Right atrium auricular region (tissue), 2 donors: ENCODE measurements at regions not wholly inside any gene's neighbourhood (a gene's known extent, or its start where the extent isn't known, plus 50 kb on each side); places are given as distances from the start of the nearest gene placed in this dataset.

ENCODE experiments used
- DNase-seq: peaks from one replicate; pipeline ENCODE4 v3.0.0-alpha.2; 2019; ENCODE audit warnings: low spot score
- H3K27ac ChIP-seq, 2 donors: fragments of 200-600 bp; sonication (generic); 1 replicate in 1 of 2; 2 replicates in 1 of 2; pipeline ENCODE4 v1.5.1; 2016 to 2019
- H3K27me3 ChIP-seq, 2 donors: fragments of 200-600 bp; sonication (generic); one replicate each; pipeline versions ENCODE4 v1.5.1 to v1.6.0; 2017 to 2019
- H3K36me3 ChIP-seq: fragments of 200-600 bp; sonication (generic); one replicate; pipeline ENCODE4 v1.5.1; 2016
- H3K4me1 ChIP-seq, 2 donors: fragments of 200-600 bp; sonication (generic); one replicate each; pipeline versions ENCODE4 v1.5.1 to v1.6.0; 2017 to 2019
- H3K4me3 ChIP-seq, 2 donors: fragments of 200-600 bp; sonication (generic); 1 replicate in 1 of 2; 2 replicates in 1 of 2; pipeline ENCODE4 v1.5.1; 2017 to 2019; ENCODE audit warnings: mild to moderate bottlenecking in 1 of 2, moderate library complexity in 1 of 2
- H3K9me3 ChIP-seq, 2 donors: fragments of 200-600 bp; sonication (generic); one replicate each; pipeline ENCODE4 v1.5.1; 2019
- TF ChIP-seq, protein P1 (sequence below), 2 donors: fragments of 200-600 bp; sonication (generic); IDR thresholded peaks; one replicate each; pipeline ENCODE4 v1.5.1; 2019; ENCODE audit warnings: antibody characterized with exemption in 2 of 2

DNA sequence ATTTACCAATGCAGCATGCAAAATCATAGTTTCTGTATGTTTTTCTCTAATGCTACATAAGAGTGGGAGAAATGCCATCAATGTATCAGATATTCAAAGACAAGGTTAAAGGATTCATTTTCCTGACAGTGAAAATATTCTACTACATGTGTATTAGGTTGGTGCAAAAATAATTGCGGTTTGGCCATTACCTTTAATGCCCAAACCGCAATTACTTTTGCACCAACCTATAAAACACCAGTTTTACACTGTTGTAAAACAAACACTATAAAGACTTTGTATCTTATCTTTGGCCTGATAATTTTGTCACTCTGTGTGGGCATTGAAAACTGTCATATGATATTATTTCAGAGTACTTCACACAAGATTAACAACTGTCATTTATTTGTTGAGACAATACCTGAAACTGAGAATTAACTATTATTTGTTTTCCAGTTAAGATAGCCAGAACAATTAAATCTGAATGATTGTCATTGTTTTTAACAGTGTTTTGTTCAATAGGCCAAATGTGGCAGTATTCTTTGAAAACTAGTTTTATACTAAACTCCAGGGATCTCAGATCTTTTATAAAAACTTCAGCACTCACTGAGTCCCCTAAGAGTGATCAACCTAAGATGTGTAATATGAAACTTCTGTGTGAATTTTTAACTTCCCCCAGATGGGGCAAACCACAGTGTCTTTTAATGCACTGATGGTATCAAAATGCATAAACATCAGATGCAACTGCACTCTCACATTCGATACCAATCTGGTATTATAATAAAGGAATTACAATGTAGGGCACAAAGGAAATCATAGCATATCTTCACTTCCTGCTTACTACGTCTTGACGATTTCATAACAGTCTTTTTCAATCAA is 53.8 kb upstream of the FBN2 start:
- H3K27me3 ChIP-seq = no peaks in the 10 kb centered on the region
- no peaks in the 10 kb centered on the region for H3K9me3 ChIP-seq
- no peaks in the 10 kb centered on the region for H3K36me3 ChIP-seq
- no peak overlapping the region for H3K4me3 ChIP-seq
- DNase-seq = no peak
- TF ChIP-seq, protein P1, sequence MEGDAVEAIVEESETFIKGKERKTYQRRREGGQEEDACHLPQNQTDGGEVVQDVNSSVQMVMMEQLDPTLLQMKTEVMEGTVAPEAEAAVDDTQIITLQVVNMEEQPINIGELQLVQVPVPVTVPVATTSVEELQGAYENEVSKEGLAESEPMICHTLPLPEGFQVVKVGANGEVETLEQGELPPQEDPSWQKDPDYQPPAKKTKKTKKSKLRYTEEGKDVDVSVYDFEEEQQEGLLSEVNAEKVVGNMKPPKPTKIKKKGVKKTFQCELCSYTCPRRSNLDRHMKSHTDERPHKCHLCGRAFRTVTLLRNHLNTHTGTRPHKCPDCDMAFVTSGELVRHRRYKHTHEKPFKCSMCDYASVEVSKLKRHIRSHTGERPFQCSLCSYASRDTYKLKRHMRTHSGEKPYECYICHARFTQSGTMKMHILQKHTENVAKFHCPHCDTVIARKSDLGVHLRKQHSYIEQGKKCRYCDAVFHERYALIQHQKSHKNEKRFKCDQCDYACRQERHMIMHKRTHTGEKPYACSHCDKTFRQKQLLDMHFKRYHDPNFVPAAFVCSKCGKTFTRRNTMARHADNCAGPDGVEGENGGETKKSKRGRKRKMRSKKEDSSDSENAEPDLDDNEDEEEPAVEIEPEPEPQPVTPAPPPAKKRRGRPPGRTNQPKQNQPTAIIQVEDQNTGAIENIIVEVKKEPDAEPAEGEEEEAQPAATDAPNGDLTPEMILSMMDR (IDR thresholded peaks at IDR 0.05) = no peak
- no peaks in the 10 kb centered on the region for H3K4me1 ChIP-seq
- no peak overlapping the region for H3K27ac ChIP-seq

DNA sequence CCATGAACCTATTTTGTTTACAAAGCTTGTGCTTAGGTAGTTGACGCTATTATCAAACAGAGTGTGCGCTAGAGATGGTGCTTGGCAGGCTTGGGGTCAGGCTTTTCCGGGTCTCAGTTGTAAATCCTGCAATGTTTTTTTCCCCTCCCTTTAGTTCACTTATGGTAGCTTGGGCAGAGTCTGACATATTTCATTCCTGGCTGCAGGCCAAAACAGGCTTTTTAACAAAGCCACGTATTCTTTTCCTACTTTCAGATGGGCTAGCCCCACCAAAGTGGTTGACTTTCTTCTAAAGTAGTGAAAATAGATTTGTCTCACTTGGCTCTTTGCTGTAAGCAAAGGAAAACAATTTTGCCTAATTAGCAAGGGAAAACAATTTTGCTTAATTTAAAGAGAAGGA is 58.0 kb upstream of the FBN2 start:
- Histone ChIP-seq H3K36me3 (no peaks in the 10 kb centered on the region), H3K4me3 (no peak overlapping the region), H3K4me1 (no peaks in the 10 kb centered on the region), H3K27ac (no peak overlapping the region), H3K27me3 (no peaks in the 10 kb centered on the region), H3K9me3 (no peaks in the 10 kb centered on the region)
- no peak for DNase-seq
- TF ChIP-seq, protein P1 (IDR thresholded peaks at IDR 0.05) = no peak

GRCh38 chr5:128597156-128597555 is 59.1 kb upstream of the FBN2 start:
- DNase-seq = no peak
- TF ChIP-seq, protein P1 (IDR thresholded peaks at IDR 0.05) = no peak
- no peak overlapping the region for H3K4me3 ChIP-seq

DNA sequence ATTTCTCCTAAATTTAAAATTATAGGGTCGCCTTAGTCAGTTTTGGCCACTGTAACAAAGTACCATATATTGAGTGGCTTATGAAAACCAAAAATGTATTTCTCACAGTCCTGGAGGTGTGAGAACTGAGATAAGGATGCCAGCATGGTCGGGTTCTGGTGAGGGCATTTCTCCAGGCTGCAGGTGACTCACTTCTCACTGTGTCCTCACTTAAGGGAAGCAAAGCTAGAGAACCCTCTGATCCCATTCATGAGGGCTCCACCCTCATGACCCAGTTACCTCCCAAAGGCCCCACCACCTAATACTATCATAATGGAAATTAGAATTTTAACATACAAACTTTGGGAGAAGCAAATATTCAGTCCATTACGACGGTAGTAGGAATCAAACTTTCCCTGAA is 75.1 kb upstream of the FBN2 start:
- TF ChIP-seq, protein P1 (IDR thresholded peaks at IDR 0.05) = no peak
- no peak overlapping the region for H3K4me3 ChIP-seq
- DNase-seq = no peak
- H3K27ac ChIP-seq = no peak overlapping the region
- H3K9me3 ChIP-seq = peaks cover 0 to 10% of the 10 kb centered on the region in 2 donors
- H3K4me1 ChIP-seq = no peaks in the 10 kb centered on the region
- H3K27me3 ChIP-seq = no peaks in the 10 kb centered on the region
- no peaks in the 10 kb centered on the region for H3K36me3 ChIP-seq

More at GRCh38 chr5:128597156-128597555, 59.1 kb upstream of the FBN2 start:
- H3K36me3 ChIP-seq = no peaks in the 10 kb centered on the region
- H3K9me3 ChIP-seq = no peaks in the 10 kb centered on the region
- no peak overlapping the region for H3K27ac ChIP-seq
- H3K27me3 ChIP-seq = no peaks in the 10 kb centered on the region
- H3K4me1 ChIP-seq = no peaks in the 10 kb centered on the region

GRCh38 chr5:128613766-128614165 is 75.7 kb upstream of the FBN2 start:
- DNase-seq = no peak
- TF ChIP-seq, protein P1 (IDR thresholded peaks at IDR 0.05) = no peak
- Histone ChIP-seq H3K9me3 (peaks cover 0 to 3% of the 10 kb centered on the region in 2 donors), H3K4me1 (no peaks in the 10 kb centered on the region), H3K36me3 (no peaks in the 10 kb centered on the region), H3K4me3 (no peak overlapping the region), H3K27me3 (no peaks in the 10 kb centered on the region), H3K27ac (no peak overlapping the region)

DNA sequence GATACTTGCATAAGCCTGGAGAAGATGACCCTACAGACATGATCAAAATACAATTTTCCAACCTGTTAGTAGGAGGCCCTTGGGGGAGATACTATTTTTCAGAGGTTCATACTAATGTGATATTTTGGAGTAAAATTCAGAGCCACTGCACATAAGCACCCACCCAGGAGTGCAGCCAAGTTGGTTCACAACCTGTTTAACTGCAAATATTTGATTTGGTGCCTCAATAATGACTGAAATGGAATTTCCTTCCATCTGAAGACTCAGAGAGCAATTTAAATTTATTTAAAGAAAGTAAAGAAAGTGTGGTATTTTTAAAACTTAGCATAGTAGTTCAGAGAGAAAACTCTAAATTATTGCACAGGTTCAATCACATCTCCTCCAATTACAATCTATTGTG is 77.5 kb upstream of the FBN2 start:
- no peak overlapping the region for H3K27ac ChIP-seq
- TF ChIP-seq, protein P1 (IDR thresholded peaks at IDR 0.05) = no peak
- DNase-seq = no peak
- H3K27me3 ChIP-seq = no peaks in the 10 kb centered on the region
- H3K9me3 ChIP-seq = no peaks in the 10 kb centered on the region
- H3K4me1 ChIP-seq = no peaks in the 10 kb centered on the region
- no peaks in the 10 kb centered on the region for H3K36me3 ChIP-seq
- no peak overlapping the region for H3K4me3 ChIP-seq
